ENCODE measurements at regions not wholly inside any gene's neighbourhood (a gene's known extent, or its start where the extent isn't known, plus 50 kb on each side); places are given as distances from the start of the nearest gene placed in this dataset.

GRCh38 chr1:56370513-56370912, 208.8 kb downstream of the PLPP3 start:
- Histone ChIP-seq H3K79me2 (ENCODE audit: insufficient read depth, low read length) (no peaks in the 10 kb centered on the region), H3K4me2 (ENCODE audit: low read depth, low read length) (no peak overlapping the region), H2AFZ (ENCODE audit: low read length) (no peak overlapping the region), H3K27ac (ENCODE audit: extremely low read length, insufficient read depth, low read length) (no peak overlapping the region), H4K20me1 (ENCODE audit: insufficient read depth, low read length) (no peaks in the 10 kb centered on the region), H3K4me3 (replicated peaks in 1 of 3; ENCODE audit: insufficient read depth in 1 of 3, low read depth in 2 of 3, low read length in 3 of 3) (no peak overlapping the region), H3K9me3 (ENCODE audit: low read length) (no peaks in the 10 kb centered on the region), H3K9ac (ENCODE audit: insufficient read depth, low read depth, low read length) (no peak overlapping the region), H3K4me1 (ENCODE audit: insufficient read depth, low read length) (peaks cover 14% of the 10 kb centered on the region), H3K36me3 (replicated peaks in 1 of 2; ENCODE audit: control insufficient read depth in 1 of 2, insufficient read depth in 2 of 2, low read length in 2 of 2) (no peaks in the 10 kb centered on the region), H3K27me3 (ENCODE audit: control insufficient read depth in 1 of 2, insufficient read depth in 2 of 2, low read length in 2 of 2) (no peaks in the 10 kb centered on the region)
- WGBS (ENCODE audit: low lambda C conversion rate) = 85% methylated on average over 6 of the region's 6 CpGs
- intact Hi-C loops (cut with micrococcal nuclease; ENCODE audit: unreplicated experiment) = no loop called here
- CTCF ChIA-PET (ENCODE audit: low intra/inter-chr PET ratio, low total read pairs) = no interaction called here
- in situ Hi-C loops (cut with HindIII; ENCODE audit: extremely low pct_ligation_motif_present, low pct_unique_long_range_greater_than_20kb) = no loop called here
- no TSS peak for BruUV-seq (replicated peaks)
- DNase-seq (ENCODE audit: low spot score) (no peak), ATAC-seq (no peak), FAIRE-seq (no peak)
- POLR2A ChIA-PET = no interaction called here
- TF ChIP-seq RCOR2 (CRISPR knock-in tag; IDR thresholded peaks at IDR 0.05) = no peak
- no peak for TF ChIP-seq NONO (IDR thresholded peaks at IDR 0.05)
- TF ChIP-seq NONO (CRISPR knock-in tag; conservative IDR thresholded peaks at IDR 0.05) = no peak
- TF ChIP-seq ZNF773 (CRISPR knock-in tag; IDR thresholded peaks at IDR 0.05; ENCODE audit: borderline replicate concordance) = no peak
- no peak for TF ChIP-seq SMARCE1 (IDR thresholded peaks at IDR 0.05; ENCODE audit: borderline replicate concordance)
- no peak for TF ChIP-seq ZBTB25 (CRISPR knock-in tag; IDR thresholded peaks at IDR 0.05)
- TF ChIP-seq ZNF850 (CRISPR knock-in tag; conservative IDR thresholded peaks at IDR 0.05) = no peak
- TF ChIP-seq, protein P1, sequence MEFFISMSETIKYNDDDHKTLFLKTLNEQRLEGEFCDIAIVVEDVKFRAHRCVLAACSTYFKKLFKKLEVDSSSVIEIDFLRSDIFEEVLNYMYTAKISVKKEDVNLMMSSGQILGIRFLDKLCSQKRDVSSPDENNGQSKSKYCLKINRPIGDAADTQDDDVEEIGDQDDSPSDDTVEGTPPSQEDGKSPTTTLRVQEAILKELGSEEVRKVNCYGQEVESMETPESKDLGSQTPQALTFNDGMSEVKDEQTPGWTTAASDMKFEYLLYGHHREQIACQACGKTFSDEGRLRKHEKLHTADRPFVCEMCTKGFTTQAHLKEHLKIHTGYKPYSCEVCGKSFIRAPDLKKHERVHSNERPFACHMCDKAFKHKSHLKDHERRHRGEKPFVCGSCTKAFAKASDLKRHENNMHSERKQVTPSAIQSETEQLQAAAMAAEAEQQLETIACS (CRISPR knock-in tag; IDR thresholded peaks at IDR 0.05) = no peak
- no peak for TF ChIP-seq ZFP36L1 (CRISPR knock-in tag; IDR thresholded peaks at IDR 0.05)
- no peak for TF ChIP-seq ZNF326 (CRISPR knock-in tag; IDR thresholded peaks at IDR 0.05; ENCODE audit: borderline replicate concordance)
- TF ChIP-seq MLLT10 (CRISPR knock-in tag; IDR thresholded peaks at IDR 0.05) = no peak
- TF ChIP-seq, protein P2, sequence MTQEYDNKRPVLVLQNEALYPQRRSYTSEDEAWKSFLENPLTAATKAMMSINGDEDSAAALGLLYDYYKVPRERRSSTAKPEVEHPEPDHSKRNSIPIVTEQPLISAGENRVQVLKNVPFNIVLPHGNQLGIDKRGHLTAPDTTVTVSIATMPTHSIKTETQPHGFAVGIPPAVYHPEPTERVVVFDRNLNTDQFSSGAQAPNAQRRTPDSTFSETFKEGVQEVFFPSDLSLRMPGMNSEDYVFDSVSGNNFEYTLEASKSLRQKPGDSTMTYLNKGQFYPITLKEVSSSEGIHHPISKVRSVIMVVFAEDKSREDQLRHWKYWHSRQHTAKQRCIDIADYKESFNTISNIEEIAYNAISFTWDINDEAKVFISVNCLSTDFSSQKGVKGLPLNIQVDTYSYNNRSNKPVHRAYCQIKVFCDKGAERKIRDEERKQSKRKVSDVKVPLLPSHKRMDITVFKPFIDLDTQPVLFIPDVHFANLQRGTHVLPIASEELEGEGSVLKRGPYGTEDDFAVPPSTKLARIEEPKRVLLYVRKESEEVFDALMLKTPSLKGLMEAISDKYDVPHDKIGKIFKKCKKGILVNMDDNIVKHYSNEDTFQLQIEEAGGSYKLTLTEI (CRISPR knock-in tag; conservative IDR thresholded peaks at IDR 0.05) = no peak
- no peak for TF ChIP-seq ZMAT5 (CRISPR knock-in tag; IDR thresholded peaks at IDR 0.05; ENCODE audit: borderline replicate concordance, low read depth)
- TF ChIP-seq EP300 (IDR thresholded peaks at IDR 0.05; ENCODE audit: low read depth in 2 of 2, low read length in 2 of 2) = no peak
- no peak for TF ChIP-seq EP300 (CRISPR knock-in tag; IDR thresholded peaks at IDR 0.05; ENCODE audit: borderline replicate concordance)
- no peak for TF ChIP-seq FOXO1 (CRISPR knock-in tag; IDR thresholded peaks at IDR 0.05)
- no peak for TF ChIP-seq SNRNP70 (IDR thresholded peaks at IDR 0.05; ENCODE audit: low read depth, low read length)
- no peak for TF ChIP-seq PRDM4 (CRISPR knock-in tag; IDR thresholded peaks at IDR 0.05; ENCODE audit: borderline replicate concordance)
- no peak for TF ChIP-seq GABPB1 (CRISPR knock-in tag; IDR thresholded peaks at IDR 0.05)
- TF ChIP-seq DNMT1 (CRISPR knock-in tag; IDR thresholded peaks at IDR 0.05) = no peak
- TF ChIP-seq ZNF33A (CRISPR knock-in tag; IDR thresholded peaks at IDR 0.05; ENCODE audit: borderline replicate concordance) = no peak
